OCI-LY3 (cell line): ENCODE measurements at regions not wholly inside any gene's neighbourhood (a gene's known extent, or its start where the extent isn't known, plus 50 kb on each side); places are given as distances from the start of the nearest gene placed in this dataset.

Source experiments
- H2AFZ ChIP-seq: fragments of 200-600, 300-600 bp; shearing (Covaris generic); 2 replicates; pipeline ENCODE4 v1.6.0; 2014; ENCODE audit warnings: antibody characterized with exemption, low read depth, low read length
- H3K27ac ChIP-seq: fragments of 200-600, 300-600 bp; sonication (generic); 2 replicates; pipeline ENCODE4 v1.5.1; 2014; ENCODE audit warnings: mild to moderate bottlenecking, low read length, moderate library complexity, mixed read lengths
- H3K27me3 ChIP-seq: fragments of 200-600, 300-600 bp; sonication (generic); 2 replicates; pipeline ENCODE4 v1.6.1; 2014; ENCODE audit warnings: low read depth, low read length, mixed read lengths
- H3K36me3 ChIP-seq: fragments of 200-600, 300-600 bp; sonication (generic); replicated peaks from 2 replicates; pipeline ENCODE3; 2014; ENCODE audit warnings: low read depth, low read length, mixed read lengths
- H3K4me1 ChIP-seq: fragments of 300-600, 200-600 bp; sonication (generic); 2 replicates; pipeline ENCODE4 v1.6.1; 2014; ENCODE audit warnings: low read length, mixed read lengths
- H3K4me2 ChIP-seq: fragments of 200-600, 300-600 bp; sonication (generic); 2 replicates; pipeline ENCODE4 v1.6.1; 2014; ENCODE audit warnings: low read length, mixed read lengths
- H3K4me3 ChIP-seq: fragments of 300-600, 200-600 bp; sonication (generic); 2 replicates; pipeline ENCODE4 v1.5.1; 2014; ENCODE audit warnings: antibody characterized with exemption, mild to moderate bottlenecking, low read length, moderate library complexity
- H3K79me2 ChIP-seq: fragments of 300-600, 200-600 bp; shearing (Covaris generic); 2 replicates; pipeline ENCODE4 v1.6.1; 2014; ENCODE audit warnings: mild to moderate bottlenecking, low read length, mixed read lengths
- H3K9ac ChIP-seq: fragments of 300-600, 200-600 bp; shearing (Covaris generic); 2 replicates; pipeline ENCODE4 v1.6.0; 2014; ENCODE audit warnings: mild to moderate bottlenecking, low read length, moderate library complexity
- H3K9me3 ChIP-seq: fragments of 200-600, 300-600 bp; shearing (Covaris generic); 2 replicates; pipeline ENCODE4 v1.6.1; 2014; ENCODE audit warnings: low read length, mixed read lengths; ENCODE audit not compliant: insufficient read depth
- H4K20me1 ChIP-seq: fragments of 200-600, 300-600 bp; sonication (generic); 2 replicates; pipeline ENCODE4 v1.6.1; 2016; ENCODE audit warnings: low read length, mixed read lengths; ENCODE audit not compliant: insufficient read depth
- EZH2phosphoT487 ChIP-seq: fragments of 200-600 bp; shearing (Covaris generic); IDR thresholded peaks from 2 replicates; pipeline ENCODE4 v1.6.1; 2018; ENCODE audit warnings: antibody characterized with exemption, mixed run types, low read depth
- TF ChIP-seq, protein P1 (sequence below): fragments of 200-600, 300-600 bp; sonication (generic); IDR thresholded peaks from 2 replicates; pipeline ENCODE4 v1.5.1; 2014; ENCODE audit warnings: antibody characterized with exemption, low read length, low read depth

DNA sequence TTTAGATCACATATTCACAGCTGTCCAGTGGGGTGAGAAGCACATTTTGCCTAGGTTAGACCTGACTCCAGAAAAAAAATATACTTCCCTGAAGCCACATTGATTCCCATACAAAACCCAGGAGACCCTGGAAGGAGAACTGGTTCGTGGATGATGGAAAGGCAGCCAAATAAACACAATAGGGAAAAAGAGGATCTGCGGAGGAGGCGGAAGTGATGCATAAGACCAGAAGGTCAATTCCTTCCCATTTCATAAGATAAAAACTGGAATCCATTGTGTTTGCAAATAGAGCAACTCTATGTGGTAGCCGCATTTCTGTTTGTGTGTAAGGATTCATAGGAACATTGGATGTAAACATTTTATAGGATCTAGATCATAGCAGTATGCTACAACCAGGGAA, 781.9 kb upstream of the GRM7 start:
- H3K9ac ChIP-seq = no peak overlapping the region
- no peaks in the 10 kb centered on the region for H3K79me2 ChIP-seq
- no peak overlapping the region for H3K4me3 ChIP-seq
- no peak overlapping the region for H3K4me2 ChIP-seq
- H2AFZ ChIP-seq = no peak overlapping the region
- H3K9me3 ChIP-seq = no peaks in the 10 kb centered on the region
- no peak for TF ChIP-seq EZH2phosphoT487
- no peak overlapping the region for H3K27ac ChIP-seq
- H4K20me1 ChIP-seq = no peaks in the 10 kb centered on the region
- H3K4me1 ChIP-seq = no peaks in the 10 kb centered on the region
- no peaks in the 10 kb centered on the region for H3K27me3 ChIP-seq
- no peaks in the 10 kb centered on the region for H3K36me3 ChIP-seq

DNA sequence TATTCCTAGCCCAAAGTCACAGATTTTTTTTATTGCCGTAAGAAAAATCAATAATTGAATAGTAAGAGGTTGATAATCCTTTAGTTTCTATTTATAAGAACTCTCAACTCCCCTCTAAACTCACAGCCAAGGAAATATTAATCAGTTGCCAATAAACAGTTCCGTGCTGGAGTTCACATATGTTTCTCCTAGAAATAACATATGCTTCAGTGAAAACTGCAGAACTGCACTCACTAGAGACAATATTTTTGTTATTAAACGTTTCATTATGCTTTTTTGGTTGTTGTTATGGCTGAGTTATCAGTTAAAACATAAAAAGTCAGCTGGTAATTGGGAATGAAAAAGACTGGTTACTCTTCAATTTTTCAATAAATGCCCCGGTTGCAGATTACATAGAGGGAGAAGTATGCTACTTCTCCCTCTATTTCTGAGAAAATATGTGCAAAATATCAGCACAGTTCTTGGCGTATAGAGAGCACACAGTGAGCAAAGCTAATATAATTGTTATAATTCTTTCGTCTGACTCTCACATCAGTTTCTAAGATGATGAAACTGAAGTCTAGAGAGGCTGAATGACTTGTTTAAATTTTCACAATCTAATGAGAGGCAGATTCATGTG, 781.2 kb upstream of the GRM7 start:
- no peak overlapping the region for H2AFZ ChIP-seq
- no peaks in the 10 kb centered on the region for H3K4me1 ChIP-seq
- no peak for TF ChIP-seq EZH2phosphoT487
- TF ChIP-seq, protein P1, sequence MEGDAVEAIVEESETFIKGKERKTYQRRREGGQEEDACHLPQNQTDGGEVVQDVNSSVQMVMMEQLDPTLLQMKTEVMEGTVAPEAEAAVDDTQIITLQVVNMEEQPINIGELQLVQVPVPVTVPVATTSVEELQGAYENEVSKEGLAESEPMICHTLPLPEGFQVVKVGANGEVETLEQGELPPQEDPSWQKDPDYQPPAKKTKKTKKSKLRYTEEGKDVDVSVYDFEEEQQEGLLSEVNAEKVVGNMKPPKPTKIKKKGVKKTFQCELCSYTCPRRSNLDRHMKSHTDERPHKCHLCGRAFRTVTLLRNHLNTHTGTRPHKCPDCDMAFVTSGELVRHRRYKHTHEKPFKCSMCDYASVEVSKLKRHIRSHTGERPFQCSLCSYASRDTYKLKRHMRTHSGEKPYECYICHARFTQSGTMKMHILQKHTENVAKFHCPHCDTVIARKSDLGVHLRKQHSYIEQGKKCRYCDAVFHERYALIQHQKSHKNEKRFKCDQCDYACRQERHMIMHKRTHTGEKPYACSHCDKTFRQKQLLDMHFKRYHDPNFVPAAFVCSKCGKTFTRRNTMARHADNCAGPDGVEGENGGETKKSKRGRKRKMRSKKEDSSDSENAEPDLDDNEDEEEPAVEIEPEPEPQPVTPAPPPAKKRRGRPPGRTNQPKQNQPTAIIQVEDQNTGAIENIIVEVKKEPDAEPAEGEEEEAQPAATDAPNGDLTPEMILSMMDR = no peak
- no peaks in the 10 kb centered on the region for H3K9me3 ChIP-seq
- no peak overlapping the region for H3K27ac ChIP-seq
- H3K36me3 ChIP-seq = no peaks in the 10 kb centered on the region
- H3K27me3 ChIP-seq = no peaks in the 10 kb centered on the region
- H3K4me2 ChIP-seq = no peak overlapping the region
- no peak overlapping the region for H3K9ac ChIP-seq
- no peaks in the 10 kb centered on the region for H3K79me2 ChIP-seq
- no peaks in the 10 kb centered on the region for H4K20me1 ChIP-seq
- H3K4me3 ChIP-seq = no peak overlapping the region

DNA sequence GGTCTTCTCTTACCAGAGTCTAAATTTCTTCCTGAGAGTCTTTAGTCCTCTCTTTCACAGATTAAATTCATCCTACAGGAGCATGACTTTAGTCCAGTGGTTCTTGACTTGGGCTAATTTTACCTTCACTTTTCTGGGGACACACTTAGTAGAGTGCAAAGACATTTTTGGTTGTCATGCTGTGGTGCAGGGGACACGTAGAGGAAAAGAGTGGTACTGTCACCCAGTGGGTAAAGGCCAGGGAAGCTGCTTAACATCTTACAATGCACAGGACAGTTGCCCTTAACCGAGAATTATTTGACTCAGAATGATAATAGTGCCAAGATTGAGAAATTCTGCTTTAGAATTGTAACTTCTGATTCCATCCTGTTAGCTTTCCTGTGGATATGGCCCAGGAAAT, 772.5 kb upstream of the GRM7 start:
- H3K36me3 ChIP-seq = no peaks in the 10 kb centered on the region
- no peak for TF ChIP-seq EZH2phosphoT487
- TF ChIP-seq, protein P1 = no peak
- H4K20me1 ChIP-seq = no peaks in the 10 kb centered on the region
- no peak overlapping the region for H3K4me2 ChIP-seq
- no peak overlapping the region for H3K9ac ChIP-seq
- no peak overlapping the region for H3K27ac ChIP-seq
- H3K27me3 ChIP-seq = no peaks in the 10 kb centered on the region
- H2AFZ ChIP-seq = no peak overlapping the region
- H3K9me3 ChIP-seq = no peaks in the 10 kb centered on the region
- no peaks in the 10 kb centered on the region for H3K79me2 ChIP-seq
- H3K4me3 ChIP-seq = no peak overlapping the region
- peaks cover 17% of the 10 kb centered on the region for H3K4me1 ChIP-seq

DNA sequence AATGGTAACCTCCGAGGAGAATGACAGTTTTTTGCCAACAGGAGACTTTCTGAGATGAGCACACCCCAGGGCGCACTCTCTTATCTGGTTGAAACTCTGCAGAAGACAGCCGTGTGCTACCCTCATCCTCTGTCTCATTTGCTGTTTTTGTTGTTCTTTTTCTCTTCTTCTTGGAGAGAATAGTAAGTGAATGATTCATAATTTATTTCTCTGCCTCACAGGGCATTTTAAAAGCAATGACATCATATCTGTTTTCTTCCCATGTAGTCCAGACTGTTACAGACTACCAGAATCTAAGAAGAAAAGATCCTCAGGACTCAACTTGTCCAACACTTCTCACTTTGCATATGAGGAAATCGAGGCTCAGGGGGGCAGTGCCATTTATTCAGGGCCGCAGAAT, 771.1 kb upstream of the GRM7 start:
- Histone ChIP-seq H2AFZ (no peak overlapping the region), H3K79me2 (no peaks in the 10 kb centered on the region), H4K20me1 (no peaks in the 10 kb centered on the region), H3K36me3 (no peaks in the 10 kb centered on the region), H3K4me1 (peaks cover 17% of the 10 kb centered on the region), H3K27ac (no peak overlapping the region), H3K9me3 (no peaks in the 10 kb centered on the region), H3K9ac (no peak overlapping the region), H3K4me3 (no peak overlapping the region), H3K4me2 (no peak overlapping the region), H3K27me3 (no peaks in the 10 kb centered on the region)
- TF ChIP-seq, protein P1 = no peak
- TF ChIP-seq EZH2phosphoT487 = no peak

DNA sequence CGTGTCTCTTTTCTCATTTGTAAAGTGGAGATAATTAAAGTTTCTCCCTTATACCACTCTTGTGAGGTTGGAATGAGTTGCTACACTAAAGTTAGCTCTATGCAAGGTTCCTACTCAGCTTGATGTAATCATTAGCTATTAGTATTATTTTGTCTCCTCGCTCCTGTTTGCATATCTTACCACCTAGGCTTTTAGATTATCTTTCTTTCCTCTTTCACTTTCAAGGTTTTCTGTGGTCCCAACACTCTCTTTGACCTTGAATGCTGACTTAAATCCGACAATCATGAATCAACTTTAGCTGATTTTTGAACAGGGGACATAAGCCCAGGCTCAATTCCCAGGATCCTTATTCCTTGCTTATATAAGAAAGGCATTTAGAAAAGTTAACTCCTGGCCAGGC, 769.7 kb upstream of the GRM7 start:
- H3K4me1 ChIP-seq = peaks cover 17% of the 10 kb centered on the region

More for the DNA sequence above, 769.7 kb upstream of the GRM7 start:
- Histone ChIP-seq H3K4me3 (no peak overlapping the region), H3K36me3 (no peaks in the 10 kb centered on the region), H3K4me2 (no peak overlapping the region), H3K27ac (no peak overlapping the region), H4K20me1 (no peaks in the 10 kb centered on the region), H2AFZ (no peak overlapping the region), H3K9ac (no peak overlapping the region), H3K27me3 (no peaks in the 10 kb centered on the region), H3K79me2 (no peaks in the 10 kb centered on the region), H3K9me3 (no peaks in the 10 kb centered on the region)
- no peak for TF ChIP-seq EZH2phosphoT487
- TF ChIP-seq, protein P1 = no peak
